Natural killer cell treated with Interleukin-12 subunit alpha and Interleukin-12 subunit beta and Interleukin-15 and Interleukin-18, amount 100 ng/mL, for 72 hours (primary cell): ENCODE measurements at regions not wholly inside any gene's neighbourhood (a gene's known extent, or its start where the extent isn't known, plus 50 kb on each side); places are given as distances from the start of the nearest gene placed in this dataset.

Experiments
- ATAC-seq, 2 donors: fragments of 150-1000 bp; cut with Tn5 transposase in 1 of 2; sonication (Bioruptor Pico), chemical (Tn5 transposase) in 1 of 2; 2 replicates each; pipeline ENCODE4 v1.10.0; 2021
- DNase-seq: peaks from one replicate; pipeline ENCODE4 v3.0.0; 2022; ENCODE audit warnings: low spot score
- H3K27ac Mint-ChIP-seq, 2 donors: 1 replicate in 1 of 2; 2 replicates in 1 of 2; pipeline ENCODE4 v1.8.0; 2022; ENCODE audit warnings: mixed read lengths in 2 of 2, mild to moderate bottlenecking in 1 of 2, moderate library complexity in 1 of 2
- H3K27me3 Mint-ChIP-seq, 2 donors: 1 replicate in 1 of 2; 2 replicates in 1 of 2; pipeline ENCODE4 v1.8.0; 2022; ENCODE audit warnings: mixed read lengths in 2 of 2
- H3K36me3 Mint-ChIP-seq: one replicate; pipeline ENCODE4 v1.8.0; 2022; ENCODE audit warnings: mixed read lengths
- H3K4me1 Mint-ChIP-seq, 2 donors: 1 replicate in 1 of 2; 2 replicates in 1 of 2; pipeline ENCODE4 v1.8.0; 2022; ENCODE audit warnings: low read depth in 2 of 2, mixed read lengths in 2 of 2, mild to moderate bottlenecking in 1 of 2
- H3K4me3 Mint-ChIP-seq: one replicate; pipeline ENCODE4 v1.8.0; 2022; ENCODE audit warnings: mixed read lengths
- H3K9me3 Mint-ChIP-seq: 2 replicates; pipeline ENCODE4 v1.8.0; 2022; ENCODE audit warnings: mixed read lengths

- Mint-ChIP-seq H3K27me3 (no peaks in the 10 kb centered on the region), H3K9me3 (no peaks in the 10 kb centered on the region), H3K4me3 (no peak overlapping the region), H3K27ac (no peak overlapping the region), H3K4me1 (no peaks in the 10 kb centered on the region), H3K36me3 (no peaks in the 10 kb centered on the region)
- ATAC-seq (no peak), DNase-seq (no peak)
Observed at GRCh38 chr10:111765216-111765615, 418.3 kb downstream of the GPAM start.

- Mint-ChIP-seq H3K27me3 (no peaks in the 10 kb centered on the region), H3K4me1 (no peaks in the 10 kb centered on the region), H3K36me3 (no peaks in the 10 kb centered on the region), H3K27ac (no peak overlapping the region), H3K4me3 (no peak overlapping the region), H3K9me3 (no peaks in the 10 kb centered on the region)
- DNase-seq (no peak), ATAC-seq (no peak)
Observed at GRCh38 chr10:111766464-111766863, 417.1 kb downstream of the GPAM start.

- H3K4me1 Mint-ChIP-seq: no peaks in the 10 kb centered on the region
- H3K27ac Mint-ChIP-seq: no peak overlapping the region
- no peak overlapping the region for H3K4me3 Mint-ChIP-seq
- ATAC-seq: no peak
- H3K9me3 Mint-ChIP-seq: no peaks in the 10 kb centered on the region
- no peaks in the 10 kb centered on the region for H3K36me3 Mint-ChIP-seq
- no peaks in the 10 kb centered on the region for H3K27me3 Mint-ChIP-seq
- no peak for DNase-seq
Observed at GRCh38 chr10:111767661-111768060, 415.9 kb downstream of the GPAM start.

GRCh38 chr10:111773950-111774349, 409.6 kb downstream of the GPAM start:
- ATAC-seq (no peak), DNase-seq (no peak)
- Mint-ChIP-seq H3K9me3 (peaks cover 15% of the 10 kb centered on the region), H3K36me3 (no peaks in the 10 kb centered on the region), H3K27me3 (no peaks in the 10 kb centered on the region), H3K4me1 (no peaks in the 10 kb centered on the region), H3K27ac (no peak overlapping the region), H3K4me3 (no peak overlapping the region)

GRCh38 chr10:111774486-111774885, 409.1 kb downstream of the GPAM start:
- no peak overlapping the region for H3K27ac Mint-ChIP-seq

GRCh38 chr10:111784436-111784835, 399.1 kb downstream of the GPAM start:
- H3K27me3 Mint-ChIP-seq: no peaks in the 10 kb centered on the region
- H3K4me1 Mint-ChIP-seq: no peaks in the 10 kb centered on the region
- H3K27ac Mint-ChIP-seq: no peak overlapping the region
- no peaks in the 10 kb centered on the region for H3K36me3 Mint-ChIP-seq
- H3K9me3 Mint-ChIP-seq: peaks cover 23% of the 10 kb centered on the region
- no peak for ATAC-seq
- DNase-seq: no peak
- no peak overlapping the region for H3K4me3 Mint-ChIP-seq

More at GRCh38 chr10:111774486-111774885, 409.1 kb downstream of the GPAM start:
- Mint-ChIP-seq H3K4me3 (no peak overlapping the region), H3K9me3 (peaks cover 20% of the 10 kb centered on the region), H3K4me1 (no peaks in the 10 kb centered on the region), H3K36me3 (no peaks in the 10 kb centered on the region), H3K27me3 (no peaks in the 10 kb centered on the region)
- DNase-seq (no peak), ATAC-seq (no peak)

- Mint-ChIP-seq H3K27ac (no peak overlapping the region), H3K4me1 (no peaks in the 10 kb centered on the region), H3K27me3 (no peaks in the 10 kb centered on the region), H3K36me3 (no peaks in the 10 kb centered on the region), H3K4me3 (no peak overlapping the region), H3K9me3 (peaks cover 21% of the 10 kb centered on the region)
- DNase-seq: no peak
- no peak for ATAC-seq
Observed at GRCh38 chr10:111784946-111785465, 398.6 kb downstream of the GPAM start.

GRCh38 chr10:111785921-111786320, 397.6 kb downstream of the GPAM start:
- no peaks in the 10 kb centered on the region for H3K27me3 Mint-ChIP-seq
- no peak overlapping the region for H3K27ac Mint-ChIP-seq
- H3K4me1 Mint-ChIP-seq: no peaks in the 10 kb centered on the region
- DNase-seq: no peak
- ATAC-seq: no peak
- H3K4me3 Mint-ChIP-seq: no peak overlapping the region
- H3K36me3 Mint-ChIP-seq: no peaks in the 10 kb centered on the region
- H3K9me3 Mint-ChIP-seq: peaks cover 21% of the 10 kb centered on the region

- Mint-ChIP-seq H3K9me3 (peaks cover 11% of the 10 kb centered on the region), H3K4me3 (no peak overlapping the region), H3K27me3 (no peaks in the 10 kb centered on the region), H3K27ac (no peak overlapping the region), H3K4me1 (no peaks in the 10 kb centered on the region), H3K36me3 (no peaks in the 10 kb centered on the region)
- ATAC-seq: no peak
- DNase-seq: no peak
Observed at GRCh38 chr10:111789821-111790220, 393.7 kb downstream of the GPAM start.

GRCh38 chr10:111801841-111802240, 381.7 kb downstream of the GPAM start:
- no peak for ATAC-seq

GRCh38 chr10:111804781-111805180, 378.8 kb downstream of the GPAM start:
- Mint-ChIP-seq H3K9me3 (peaks cover 7% of the 10 kb centered on the region), H3K27me3 (no peaks in the 10 kb centered on the region), H3K36me3 (no peaks in the 10 kb centered on the region), H3K4me1 (no peaks in the 10 kb centered on the region), H3K27ac (no peak overlapping the region), H3K4me3 (no peak overlapping the region)
- ATAC-seq: no peak
- no peak for DNase-seq

More at GRCh38 chr10:111801841-111802240, 381.7 kb downstream of the GPAM start:
- H3K9me3 Mint-ChIP-seq: peaks cover 7% of the 10 kb centered on the region
- no peaks in the 10 kb centered on the region for H3K36me3 Mint-ChIP-seq
- H3K27ac Mint-ChIP-seq: no peak overlapping the region
- no peaks in the 10 kb centered on the region for H3K27me3 Mint-ChIP-seq
- H3K4me3 Mint-ChIP-seq: no peak overlapping the region
- no peak for DNase-seq
- H3K4me1 Mint-ChIP-seq: no peaks in the 10 kb centered on the region

- no peaks in the 10 kb centered on the region for H3K4me1 Mint-ChIP-seq
- peaks cover 0 to 5% of the 10 kb centered on the region in 2 donors for H3K27me3 Mint-ChIP-seq
- H3K36me3 Mint-ChIP-seq: no peaks in the 10 kb centered on the region
- no peak overlapping the region for H3K4me3 Mint-ChIP-seq
- ATAC-seq (no peak), DNase-seq (no peak)
- H3K27ac Mint-ChIP-seq: no peak overlapping the region
- peaks cover 5% of the 10 kb centered on the region for H3K9me3 Mint-ChIP-seq
Observed at GRCh38 chr10:111811517-111811916, 372.0 kb downstream of the GPAM start.

GRCh38 chr10:111820471-111820870, 363.1 kb downstream of the GPAM start:
- no peak overlapping the region for H3K27ac Mint-ChIP-seq
- H3K9me3 Mint-ChIP-seq: peaks cover 3% of the 10 kb centered on the region
- H3K4me3 Mint-ChIP-seq: no peak overlapping the region
- ATAC-seq (no peak), DNase-seq (no peak)
- no peaks in the 10 kb centered on the region for H3K36me3 Mint-ChIP-seq
- H3K4me1 Mint-ChIP-seq: no peaks in the 10 kb centered on the region
- H3K27me3 Mint-ChIP-seq: no peaks in the 10 kb centered on the region

- H3K4me1 Mint-ChIP-seq: no peaks in the 10 kb centered on the region
Observed at GRCh38 chr10:111821871-111822270, 361.7 kb downstream of the GPAM start.

GRCh38 chr10:111822661-111823060, 360.9 kb downstream of the GPAM start:
- Mint-ChIP-seq H3K4me1 (no peaks in the 10 kb centered on the region), H3K4me3 (no peak overlapping the region), H3K36me3 (no peaks in the 10 kb centered on the region), H3K27ac (no peak overlapping the region), H3K9me3 (no peaks in the 10 kb centered on the region), H3K27me3 (no peaks in the 10 kb centered on the region)
- DNase-seq (no peak), ATAC-seq (no peak)

More at GRCh38 chr10:111821871-111822270, 361.7 kb downstream of the GPAM start:
- no peaks in the 10 kb centered on the region for H3K36me3 Mint-ChIP-seq
- no peaks in the 10 kb centered on the region for H3K27me3 Mint-ChIP-seq
- H3K4me3 Mint-ChIP-seq: no peak overlapping the region
- no peaks in the 10 kb centered on the region for H3K9me3 Mint-ChIP-seq
- DNase-seq (no peak), ATAC-seq (no peak)
- H3K27ac Mint-ChIP-seq: no peak overlapping the region
